Activated CD4-positive, alpha-beta T cell treated with anti-CD3 and anti-CD28 coated beads, Interleukin-2, amount 10 ng/mL, durations not matched to agents 24 days and 14 days (primary cell): ENCODE measurements at regions not wholly inside any gene's neighbourhood (a gene's known extent, or its start where the extent isn't known, plus 50 kb on each side); places are given as distances from the start of the nearest gene placed in this dataset.

Experiments
- DNase-seq: peaks from one replicate; pipeline ENCODE4 v3.0.0; 2022
- H3K27ac Mint-ChIP-seq: one replicate; pipeline ENCODE4 v1.8.0; 2022; ENCODE audit warnings: mild to moderate bottlenecking, mixed read lengths
- H3K27me3 Mint-ChIP-seq: one replicate; pipeline ENCODE4 v1.8.0; 2022; ENCODE audit warnings: mixed read lengths
- H3K36me3 Mint-ChIP-seq: one replicate; pipeline ENCODE4 v1.8.0; 2022; ENCODE audit warnings: low read depth, mild to moderate bottlenecking, mixed read lengths
- H3K4me1 Mint-ChIP-seq: one replicate; pipeline ENCODE4 v1.8.0; 2021; ENCODE audit warnings: mixed read lengths
- H3K4me3 Mint-ChIP-seq: one replicate; pipeline ENCODE4 v1.8.0; 2022; ENCODE audit warnings: mild to moderate bottlenecking, moderate library complexity, mixed read lengths
- H3K9me3 Mint-ChIP-seq: one replicate; pipeline ENCODE4 v1.8.0; 2021; ENCODE audit warnings: mixed read lengths
- intact Hi-C: fragments of 100-400 bp; cut with micrococcal nuclease; formaldehyde crosslinking; loops from one replicate; pipeline ENCODE4 v1.15.1; 2023

DNA sequence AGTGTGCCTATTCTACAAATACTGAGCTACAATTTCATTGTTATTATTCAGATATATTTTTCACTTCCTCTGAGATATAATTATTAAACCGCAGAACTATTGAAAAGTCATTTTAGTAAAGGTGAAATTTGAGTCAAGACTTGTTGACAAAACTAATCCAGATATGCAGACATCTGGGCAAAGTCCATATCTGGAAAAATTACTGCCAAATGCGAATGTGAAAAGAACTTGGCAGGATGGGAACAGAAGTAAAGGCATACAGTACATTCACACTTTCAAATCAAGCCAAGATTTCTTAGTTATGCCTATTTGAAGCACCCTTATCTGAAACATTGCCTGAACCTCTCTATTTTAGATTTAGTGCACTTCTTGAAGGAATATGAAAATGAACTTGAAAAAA is 923.6 kb downstream of the CCDC85A start:
- Mint-ChIP-seq H3K27ac (no peak overlapping the region), H3K4me3 (no peak overlapping the region), H3K27me3 (no peaks in the 10 kb centered on the region), H3K4me1 (no peaks in the 10 kb centered on the region), H3K36me3 (no peaks in the 10 kb centered on the region), H3K9me3 (peaks cover 4% of the 10 kb centered on the region)
- no peak for DNase-seq
- intact Hi-C loops = no loop called here

DNA sequence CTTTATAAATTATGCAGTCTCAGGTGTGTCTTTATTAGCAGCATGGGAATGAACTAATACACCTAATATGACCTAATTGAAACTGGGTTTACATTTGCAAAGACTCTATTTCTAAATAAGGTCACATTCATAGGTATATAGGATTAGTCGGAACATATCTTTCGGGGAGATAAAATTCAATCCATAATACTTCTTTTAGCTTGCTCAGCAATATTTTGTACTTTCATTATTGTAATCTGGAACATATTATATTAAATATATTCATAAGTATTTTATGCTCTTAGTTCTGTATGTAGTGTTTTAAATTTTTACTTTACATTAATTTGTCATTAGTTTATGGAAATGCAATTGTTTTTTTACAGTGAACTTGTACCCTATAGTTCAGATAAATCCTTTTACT is 927.7 kb downstream of the CCDC85A start:
- H3K27ac Mint-ChIP-seq = no peak overlapping the region
- intact Hi-C loops = no loop called here
- H3K4me1 Mint-ChIP-seq = no peaks in the 10 kb centered on the region
- peaks cover 4% of the 10 kb centered on the region for H3K9me3 Mint-ChIP-seq
- no peak overlapping the region for H3K4me3 Mint-ChIP-seq
- no peaks in the 10 kb centered on the region for H3K27me3 Mint-ChIP-seq
- no peak for DNase-seq
- no peaks in the 10 kb centered on the region for H3K36me3 Mint-ChIP-seq

DNA sequence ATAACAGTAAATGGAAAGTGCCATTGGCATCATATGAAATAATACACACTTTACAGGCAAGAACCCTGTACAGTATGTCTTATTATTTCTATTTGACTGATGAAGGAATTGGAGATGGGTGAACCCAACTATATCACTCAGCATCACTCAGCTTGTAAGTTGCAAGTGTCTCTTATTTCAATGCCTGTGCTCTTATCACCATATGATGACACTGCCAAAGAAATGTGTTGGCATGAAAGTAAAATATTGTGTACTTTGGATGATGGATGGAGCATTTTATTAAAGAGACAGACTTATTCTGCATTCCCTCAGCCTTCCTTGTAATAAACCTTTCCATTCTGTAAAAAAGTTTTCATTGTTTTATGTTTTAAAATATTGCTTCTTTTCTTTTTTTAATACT is 927.5 kb upstream of the VRK2 start:
- no peaks in the 10 kb centered on the region for H3K27me3 Mint-ChIP-seq

GRCh38 chr2:57126410-57126809 is 920.2 kb upstream of the VRK2 start:
- intact Hi-C loops = no loop called here
- Mint-ChIP-seq H3K4me1 (no peaks in the 10 kb centered on the region), H3K9me3 (peaks cover 3% of the 10 kb centered on the region), H3K27ac (no peak overlapping the region), H3K27me3 (no peaks in the 10 kb centered on the region), H3K36me3 (no peaks in the 10 kb centered on the region), H3K4me3 (no peak overlapping the region)
- no peak for DNase-seq

More for the DNA sequence above, 927.5 kb upstream of the VRK2 start:
- no peak overlapping the region for H3K4me3 Mint-ChIP-seq
- peaks cover 3% of the 10 kb centered on the region for H3K9me3 Mint-ChIP-seq
- no peak for DNase-seq
- H3K36me3 Mint-ChIP-seq = no peaks in the 10 kb centered on the region
- no peak overlapping the region for H3K27ac Mint-ChIP-seq
- intact Hi-C loops = no loop called here
- no peaks in the 10 kb centered on the region for H3K4me1 Mint-ChIP-seq

GRCh38 chr2:57139179-57139578 is 907.4 kb upstream of the VRK2 start:
- Mint-ChIP-seq H3K4me1 (no peaks in the 10 kb centered on the region), H3K9me3 (peaks cover 3% of the 10 kb centered on the region), H3K27ac (no peak overlapping the region), H3K27me3 (no peaks in the 10 kb centered on the region), H3K36me3 (no peaks in the 10 kb centered on the region), H3K4me3 (no peak overlapping the region)
- intact Hi-C loops = no loop called here
- no peak for DNase-seq

GRCh38 chr2:57141269-57141668 is 905.3 kb upstream of the VRK2 start:
- H3K4me3 Mint-ChIP-seq = no peak overlapping the region
- no peaks in the 10 kb centered on the region for H3K27me3 Mint-ChIP-seq
- peaks cover 3% of the 10 kb centered on the region for H3K9me3 Mint-ChIP-seq
- no peak for DNase-seq
- no peaks in the 10 kb centered on the region for H3K36me3 Mint-ChIP-seq
- H3K27ac Mint-ChIP-seq = no peak overlapping the region
- H3K4me1 Mint-ChIP-seq = no peaks in the 10 kb centered on the region
- intact Hi-C loops = no loop called here

DNA sequence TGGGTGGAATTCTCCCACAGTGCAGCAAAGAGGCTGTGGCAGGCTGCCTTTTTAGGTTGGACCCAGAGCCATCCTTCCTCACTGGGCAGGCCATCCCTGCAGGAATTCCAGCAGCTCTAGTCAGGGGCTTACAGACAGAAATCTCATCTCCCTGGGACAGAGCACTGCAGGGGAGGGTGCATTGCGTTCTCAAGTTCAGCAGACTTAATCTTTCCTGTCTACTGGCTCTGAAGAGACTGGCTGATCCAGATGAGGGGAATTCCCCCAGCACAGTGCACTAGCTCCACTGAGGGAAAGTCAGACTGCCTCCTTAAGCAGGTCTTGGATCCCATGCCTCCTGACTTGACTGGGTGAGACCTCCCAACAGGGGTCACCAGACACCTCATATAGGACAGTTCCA is 899.7 kb upstream of the VRK2 start:
- Mint-ChIP-seq H3K36me3 (no peaks in the 10 kb centered on the region), H3K27ac (no peak overlapping the region), H3K4me1 (no peaks in the 10 kb centered on the region), H3K27me3 (no peaks in the 10 kb centered on the region), H3K4me3 (no peak overlapping the region), H3K9me3 (peaks cover 20% of the 10 kb centered on the region)
- DNase-seq = no peak
- intact Hi-C loops = no loop called here

DNA sequence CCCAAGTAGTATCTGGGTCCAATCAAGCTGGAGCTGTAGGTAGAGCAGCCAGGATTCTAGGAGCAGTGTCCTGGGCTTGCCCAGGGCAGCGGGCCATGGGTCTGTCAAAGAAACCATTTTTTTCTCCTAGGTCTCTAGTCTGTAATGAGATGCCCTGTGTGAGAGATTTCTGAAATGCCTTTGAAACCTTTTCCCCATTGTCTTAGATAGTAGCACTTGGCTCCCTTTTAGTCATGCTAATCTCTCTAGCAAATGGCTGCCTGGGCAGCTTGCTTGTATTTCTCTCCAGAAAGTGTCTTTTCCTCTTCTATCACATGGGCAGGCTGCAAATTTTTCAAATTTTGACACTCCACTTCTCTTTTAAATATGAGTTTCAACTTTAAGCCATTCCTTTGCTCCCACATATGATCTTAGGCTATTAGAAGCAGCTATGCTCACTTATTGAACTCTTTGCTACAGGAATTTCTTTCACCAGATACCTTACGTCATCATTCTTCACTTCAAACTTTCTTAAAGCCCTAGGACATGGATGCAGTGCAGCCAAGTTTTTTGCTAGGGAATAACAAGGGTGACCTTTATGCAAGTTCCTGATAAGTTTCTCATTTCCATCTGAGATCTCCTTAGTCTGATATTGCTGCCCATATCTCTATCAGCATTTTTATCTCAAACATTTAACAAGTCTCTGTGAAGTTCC is 890.2 kb upstream of the VRK2 start:
- no peak overlapping the region for H3K27ac Mint-ChIP-seq
- H3K27me3 Mint-ChIP-seq = no peaks in the 10 kb centered on the region
- peaks cover 4% of the 10 kb centered on the region for H3K9me3 Mint-ChIP-seq
- no peaks in the 10 kb centered on the region for H3K4me1 Mint-ChIP-seq
- intact Hi-C loops = no loop called here
- no peak overlapping the region for H3K4me3 Mint-ChIP-seq
- no peaks in the 10 kb centered on the region for H3K36me3 Mint-ChIP-seq
- no peak for DNase-seq

GRCh38 chr2:57160976-57161375 is 885.6 kb upstream of the VRK2 start:
- H3K36me3 Mint-ChIP-seq = no peaks in the 10 kb centered on the region
- H3K27me3 Mint-ChIP-seq = no peaks in the 10 kb centered on the region
- DNase-seq = no peak
- H3K4me3 Mint-ChIP-seq = no peak overlapping the region
- H3K9me3 Mint-ChIP-seq = peaks cover 4% of the 10 kb centered on the region
- no peak overlapping the region for H3K27ac Mint-ChIP-seq
- intact Hi-C loops = no loop called here
- H3K4me1 Mint-ChIP-seq = no peaks in the 10 kb centered on the region

DNA sequence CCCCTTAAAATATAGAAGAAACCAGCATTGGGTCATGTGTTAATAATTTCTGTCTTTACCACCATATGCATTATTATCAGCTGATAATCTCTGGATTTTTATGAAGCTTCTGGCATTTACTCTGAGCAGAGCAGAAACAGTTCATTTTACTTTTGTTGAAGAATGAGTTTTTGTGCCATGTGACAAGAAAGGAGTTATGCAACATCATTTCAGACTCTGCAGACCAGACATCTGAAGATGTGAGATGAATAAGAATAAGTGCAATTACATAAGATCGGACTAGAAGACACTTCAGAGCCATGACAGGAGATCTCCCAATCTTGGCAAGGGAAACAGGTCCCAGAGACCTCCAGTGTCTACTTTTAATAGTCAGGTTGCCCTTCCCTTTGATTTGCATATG is 869.4 kb upstream of the VRK2 start:
- H3K4me3 Mint-ChIP-seq = no peak overlapping the region
- intact Hi-C loops = no loop called here
- H3K9me3 Mint-ChIP-seq = no peaks in the 10 kb centered on the region
- H3K36me3 Mint-ChIP-seq = no peaks in the 10 kb centered on the region
- no peak for DNase-seq
- no peaks in the 10 kb centered on the region for H3K27me3 Mint-ChIP-seq
- H3K27ac Mint-ChIP-seq = no peak overlapping the region
- no peaks in the 10 kb centered on the region for H3K4me1 Mint-ChIP-seq

GRCh38 chr2:57180042-57180567 is 866.5 kb upstream of the VRK2 start:
- DNase-seq = no peak
- Mint-ChIP-seq H3K9me3 (no peaks in the 10 kb centered on the region), H3K27me3 (no peaks in the 10 kb centered on the region), H3K4me1 (no peaks in the 10 kb centered on the region), H3K4me3 (no peak overlapping the region), H3K27ac (no peak overlapping the region), H3K36me3 (no peaks in the 10 kb centered on the region)
- intact Hi-C loops = no loop called here

DNA sequence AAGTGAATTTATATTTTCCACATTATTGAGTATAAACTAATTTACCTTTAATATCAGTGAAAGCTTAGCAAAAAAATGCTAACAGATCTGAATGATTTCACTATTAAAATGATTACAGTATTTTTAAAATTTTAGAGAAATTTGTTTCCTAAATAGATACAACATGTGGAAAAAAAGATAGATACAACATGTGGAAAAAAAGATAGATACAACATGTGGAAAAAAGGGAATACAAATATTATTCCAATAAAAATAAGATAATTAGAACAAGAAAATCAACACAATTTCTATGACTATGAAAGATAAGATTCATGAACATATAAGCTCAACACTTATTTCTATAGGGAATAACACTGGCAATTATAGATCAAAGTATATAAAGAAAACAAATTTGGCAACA is 865.9 kb upstream of the VRK2 start:
- DNase-seq = no peak
- Mint-ChIP-seq H3K4me3 (no peak overlapping the region), H3K27me3 (no peaks in the 10 kb centered on the region), H3K4me1 (no peaks in the 10 kb centered on the region), H3K36me3 (no peaks in the 10 kb centered on the region), H3K27ac (no peak overlapping the region), H3K9me3 (no peaks in the 10 kb centered on the region)
- intact Hi-C loops = no loop called here

DNA sequence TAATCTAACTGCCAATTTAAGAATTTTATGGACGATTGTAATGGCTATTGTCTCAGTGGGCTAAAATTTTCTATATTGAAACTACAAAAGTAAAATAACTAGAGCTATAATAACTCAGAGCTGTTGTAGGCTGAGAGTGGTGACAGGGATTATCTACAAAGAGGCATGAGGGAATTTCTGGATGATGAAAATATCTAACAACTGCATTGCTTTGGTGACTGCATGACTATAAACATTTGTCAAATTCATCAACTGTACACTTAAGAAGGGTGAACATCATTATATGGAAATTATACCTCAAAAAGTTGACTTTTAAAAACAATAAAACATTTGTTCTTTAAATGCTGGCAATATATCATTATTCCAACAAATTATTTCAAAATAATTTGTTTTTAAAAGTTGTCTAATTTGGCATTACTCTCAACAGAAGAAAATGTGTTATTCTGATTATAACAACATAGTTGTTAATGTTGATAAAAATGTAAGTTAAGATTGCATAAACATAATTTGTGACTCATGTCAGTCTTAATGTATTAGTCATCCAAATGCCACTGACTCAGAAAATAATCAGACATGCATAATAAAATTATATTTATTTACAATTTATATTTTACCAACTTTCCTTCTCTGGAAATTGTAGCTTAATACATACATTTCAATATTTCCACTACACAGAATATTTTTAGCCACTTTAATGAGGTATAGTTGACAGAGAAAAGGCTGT is 865.1 kb upstream of the VRK2 start:
- Mint-ChIP-seq H3K4me3 (no peak overlapping the region), H3K27me3 (no peaks in the 10 kb centered on the region), H3K27ac (no peak overlapping the region), H3K4me1 (no peaks in the 10 kb centered on the region), H3K36me3 (no peaks in the 10 kb centered on the region), H3K9me3 (no peaks in the 10 kb centered on the region)
- intact Hi-C loops = no loop called here
- DNase-seq = no peak

GRCh38 chr2:57182916-57183315 is 863.7 kb upstream of the VRK2 start:
- Mint-ChIP-seq H3K36me3 (no peaks in the 10 kb centered on the region), H3K4me1 (no peaks in the 10 kb centered on the region), H3K9me3 (no peaks in the 10 kb centered on the region), H3K4me3 (no peak overlapping the region), H3K27ac (no peak overlapping the region), H3K27me3 (no peaks in the 10 kb centered on the region)
- intact Hi-C loops = no loop called here
- DNase-seq = no peak
